Stimulated activated CD4-positive, alpha-beta T cell treated with anti-CD3 and anti-CD28 coated beads, Interleukin-1b, Interleukin-23, amount 100 ng/mL, for 48 hours (primary cell): ENCODE measurements at regions not wholly inside any gene's neighbourhood (a gene's known extent, or its start where the extent isn't known, plus 50 kb on each side); places are given as distances from the start of the nearest gene placed in this dataset.

ENCODE experiments used
- DNase-seq: peaks from one replicate; pipeline ENCODE4 v3.0.0-alpha.2; 2020

DNA sequence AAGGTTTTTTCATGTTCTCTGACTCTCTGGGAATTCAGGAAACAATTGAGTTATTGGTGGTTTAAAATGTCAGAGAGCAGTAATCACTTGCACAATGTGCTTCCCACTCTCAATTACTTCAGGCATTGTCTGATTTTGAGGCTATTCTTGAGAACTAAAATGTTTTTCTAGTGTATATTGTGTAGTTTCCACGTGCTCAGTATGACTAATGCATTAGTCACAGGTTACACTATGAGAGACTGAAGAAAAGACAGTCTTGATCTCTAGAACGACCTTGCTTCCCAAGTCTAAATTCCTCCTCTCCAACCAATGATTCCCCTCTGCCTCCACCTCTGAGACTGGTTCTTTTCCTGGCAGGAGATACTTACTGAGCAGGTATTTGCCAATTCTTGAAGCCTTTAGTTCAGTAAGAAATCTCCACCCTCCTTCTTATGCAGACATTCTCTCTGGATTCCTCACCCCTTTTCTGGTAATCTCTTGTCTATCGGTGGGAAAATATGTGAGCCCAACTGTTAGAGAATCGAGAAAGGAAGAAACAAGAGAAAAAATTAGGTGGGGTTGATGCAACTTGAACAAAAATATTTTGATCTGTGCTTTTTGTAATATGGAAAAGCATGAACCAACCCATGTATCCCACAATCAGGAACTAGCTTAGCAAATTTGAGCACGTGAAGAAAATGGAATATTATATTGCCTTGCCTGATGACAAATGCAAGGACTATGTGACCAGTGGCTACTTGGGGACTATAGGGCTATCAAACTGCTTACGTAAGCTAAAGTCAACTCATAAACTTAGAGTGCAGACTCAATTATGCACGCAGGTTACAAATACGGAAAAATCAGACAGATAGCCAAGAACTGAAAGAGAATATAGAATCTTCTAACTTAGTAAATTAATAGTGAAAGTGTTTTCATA, 61.1 kb upstream of the SLC22A16 start:
- no peak for DNase-seq

DNA sequence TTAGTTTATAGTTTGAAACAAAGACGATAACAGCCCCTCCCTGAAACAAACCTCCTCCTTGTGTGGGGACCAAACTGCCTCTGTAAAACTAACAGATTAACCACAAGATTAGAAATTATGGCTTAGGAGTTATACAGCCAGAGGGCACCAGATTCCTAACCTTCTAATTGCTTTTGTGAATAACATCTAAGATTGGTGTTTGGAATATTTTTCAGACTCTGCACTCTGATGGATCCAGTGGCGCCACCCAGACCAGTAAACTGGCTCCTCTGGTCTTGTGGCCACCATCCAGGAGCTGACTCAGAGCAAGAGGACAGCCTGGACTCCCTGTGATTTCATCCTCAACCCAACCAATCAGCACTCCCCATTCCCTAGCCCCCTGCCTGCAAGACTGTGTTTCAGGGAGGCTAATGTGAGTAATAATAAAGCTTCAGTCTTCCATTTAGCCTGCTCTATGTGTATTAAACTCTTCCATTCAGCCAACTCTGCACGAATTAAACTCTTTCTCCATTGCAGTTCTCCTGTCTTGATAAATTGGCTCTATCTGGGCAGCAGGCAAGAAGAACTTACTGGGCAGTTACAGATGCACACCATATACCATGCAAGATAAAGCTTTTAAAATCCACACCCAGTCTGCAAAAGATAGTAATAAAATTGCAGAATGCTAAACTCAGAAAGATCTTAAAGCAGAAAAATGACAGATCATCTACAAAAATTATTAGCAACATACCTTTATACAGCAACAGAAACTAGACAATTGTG, 58.5 kb upstream of the SLC22A16 start:
- no peak for DNase-seq

DNA sequence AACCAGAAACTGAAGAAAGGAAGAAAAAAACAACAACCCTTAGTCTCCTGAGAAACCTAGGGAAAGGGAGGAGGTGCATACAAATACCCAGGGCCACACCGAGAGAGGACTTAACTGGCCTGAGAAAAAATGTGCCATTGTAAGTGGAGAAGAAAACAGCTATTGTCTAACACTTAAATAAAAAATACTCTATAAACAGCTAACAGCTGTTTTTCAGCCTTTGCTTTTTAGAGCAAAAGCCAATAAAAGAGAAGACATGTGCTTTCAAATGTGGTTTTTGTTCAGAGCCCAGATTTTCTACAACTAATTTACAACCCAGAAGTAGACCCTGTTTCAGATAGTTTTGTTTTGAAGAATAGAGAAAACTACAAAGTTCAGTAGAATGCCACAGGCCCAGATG, 56.0 kb upstream of the SLC22A16 start:
- no peak for DNase-seq

DNA sequence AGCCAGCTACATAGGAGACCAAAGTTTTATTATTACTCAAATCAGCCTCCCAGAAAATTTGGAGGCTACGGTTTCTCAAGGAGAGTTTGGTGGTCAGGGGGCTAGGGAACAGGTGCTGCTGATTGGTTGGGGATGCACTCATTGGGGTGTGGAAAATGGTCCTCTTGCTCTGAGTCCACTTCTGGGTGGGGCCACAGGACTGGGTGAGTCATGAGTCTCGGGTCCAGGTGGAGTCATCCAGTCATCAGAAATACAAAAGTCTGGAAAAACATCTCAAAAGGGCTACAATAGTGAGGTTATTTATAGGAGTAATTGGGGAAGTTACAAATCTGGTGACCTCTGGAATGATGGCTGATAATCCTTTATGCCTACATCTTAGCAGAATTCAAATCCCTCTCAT, 54.3 kb upstream of the SLC22A16 start:
- peak; percentile 9 for DNase-seq

DNA sequence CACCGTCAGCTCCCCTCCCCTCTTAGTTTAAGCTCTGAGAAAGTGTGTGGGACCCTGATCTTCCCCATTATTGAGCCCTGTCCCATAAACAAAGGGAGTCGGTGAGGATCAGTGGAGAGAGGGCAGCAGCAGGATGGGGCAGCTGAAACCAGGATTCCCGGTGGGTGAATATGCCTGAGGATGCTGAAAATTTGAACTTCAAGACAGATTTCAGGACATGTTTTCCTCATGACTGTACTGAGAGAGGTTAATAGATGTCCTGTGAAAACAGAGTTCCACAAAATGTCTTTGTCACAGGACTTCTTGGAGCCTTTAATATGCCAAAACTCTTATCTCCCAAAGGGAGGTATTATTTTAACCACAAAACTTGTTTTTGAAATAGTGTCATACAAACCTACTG, 53.5 kb upstream of the SLC22A16 start:
- no peak for DNase-seq

DNA sequence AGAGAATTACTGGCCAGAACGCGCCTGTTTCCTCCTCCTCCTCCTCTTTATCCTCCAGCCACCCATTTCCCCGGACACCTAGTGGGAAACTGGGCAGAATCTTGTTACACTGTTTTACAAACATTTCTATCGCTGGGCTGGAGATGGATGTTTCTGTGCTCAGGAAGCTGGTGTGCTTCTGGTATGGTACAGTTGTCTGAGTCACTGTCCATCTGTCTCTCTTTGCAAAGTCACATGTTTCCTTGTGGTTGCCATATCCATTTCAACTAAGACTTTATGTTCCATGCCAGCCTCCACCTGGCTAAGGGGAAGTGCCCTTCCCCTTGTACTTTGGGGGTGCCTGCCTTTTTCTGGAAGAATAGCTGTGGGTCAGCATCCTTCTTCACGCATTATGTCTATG, 52.9 kb upstream of the SLC22A16 start:
- DNase-seq, result no peak

DNA sequence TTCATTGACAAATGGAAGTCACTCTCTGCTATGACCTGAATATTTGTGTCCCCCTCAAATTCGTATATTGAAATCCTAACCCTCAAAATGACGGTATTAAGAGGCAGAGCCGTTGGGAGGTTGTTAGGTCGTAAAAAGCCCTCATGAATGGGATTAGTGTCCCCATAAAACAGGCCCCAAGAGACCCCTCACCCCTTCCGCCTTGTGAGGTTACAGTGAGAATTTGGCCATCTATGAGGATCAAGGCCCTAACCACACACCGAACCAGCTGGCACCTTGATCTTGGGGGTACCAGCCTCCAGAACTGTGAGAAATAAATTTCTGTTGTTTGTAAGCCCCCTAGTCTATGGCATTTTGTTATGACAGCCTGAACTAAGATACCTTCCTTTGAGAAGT, 52.5 kb upstream of the SLC22A16 start:
- no peak for DNase-seq

DNA sequence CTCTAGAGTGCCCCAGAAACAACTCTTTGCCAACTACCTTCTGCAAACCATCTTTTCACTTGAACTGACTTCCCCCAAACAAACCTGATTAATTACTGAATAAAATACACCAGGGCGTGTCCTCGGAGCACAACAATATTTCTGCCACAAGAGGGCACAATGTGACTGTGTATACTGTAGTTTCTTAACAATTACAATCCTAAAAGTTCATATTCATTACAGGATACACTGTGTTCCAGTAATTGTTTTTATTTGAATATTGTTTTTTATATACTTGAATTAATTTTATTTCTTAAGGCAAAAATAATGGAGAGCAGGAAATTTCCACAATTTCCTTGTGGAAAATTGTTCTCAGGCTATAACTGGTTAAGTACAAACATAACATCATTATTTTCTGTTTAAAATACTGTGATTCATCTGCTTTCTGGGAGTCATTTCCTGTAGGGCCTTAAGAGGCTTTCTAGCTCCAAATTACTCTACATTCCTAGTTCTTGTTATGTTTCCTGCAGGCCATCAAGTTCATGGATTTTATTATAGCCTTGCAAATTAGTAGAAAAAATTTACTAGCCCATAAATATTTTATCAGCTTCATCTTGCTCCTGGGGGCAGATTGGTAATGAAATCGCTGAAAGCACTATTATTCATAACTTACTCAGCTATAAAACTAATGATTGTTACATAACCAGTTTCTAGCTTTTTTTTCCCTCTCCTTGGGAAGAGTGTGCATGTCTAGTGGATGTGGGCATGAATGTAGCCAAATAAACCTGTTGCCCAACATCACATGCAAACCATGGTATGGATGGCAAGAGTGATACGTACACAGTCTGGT, 51.9 kb upstream of the SLC22A16 start:
- DNase-seq, result peak; percentile 24

DNA sequence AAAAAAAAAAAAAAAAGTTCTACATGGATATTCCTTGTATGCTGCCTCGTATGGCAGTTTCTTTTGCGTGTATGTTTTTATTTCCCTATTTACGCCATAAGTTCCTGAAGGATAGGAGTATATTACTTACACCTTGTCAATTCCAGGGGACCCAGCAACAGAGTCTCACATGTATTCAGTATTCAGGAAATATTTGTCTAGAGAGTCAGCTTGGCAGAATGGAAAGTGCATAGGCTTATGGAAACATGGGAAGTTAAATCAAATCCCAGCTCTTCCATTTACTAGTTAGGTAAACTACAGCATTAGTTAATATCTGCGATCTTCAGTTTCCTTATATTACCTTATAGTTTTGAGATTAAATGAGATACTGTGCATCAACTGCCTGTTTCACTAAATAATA, 51.1 kb upstream of the SLC22A16 start:
- no peak for DNase-seq

DNA sequence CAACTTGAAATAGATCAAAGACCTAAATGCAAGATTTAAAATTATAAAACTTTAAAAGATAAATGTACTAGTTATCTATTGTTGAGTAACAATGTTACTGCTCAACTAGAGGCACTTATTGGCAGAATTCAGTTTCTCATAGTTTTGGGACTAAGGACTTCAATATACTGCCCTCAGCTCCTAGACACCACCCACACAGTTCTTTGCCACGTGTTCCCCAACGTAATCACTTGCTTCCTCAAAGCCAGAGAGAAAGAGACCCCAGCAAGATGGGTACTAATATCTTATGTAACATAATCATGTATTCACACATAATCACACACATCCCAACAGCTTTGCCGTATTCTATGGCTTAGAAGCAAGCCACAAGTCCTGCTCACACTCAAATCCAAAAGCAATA, 50.3 kb upstream of the SLC22A16 start:
- DNase-seq, result no peak
